GM12878 (cell line): ENCODE measurements at regions not wholly inside any gene's neighbourhood (a gene's known extent, or its start where the extent isn't known, plus 50 kb on each side); places are given as distances from the start of the nearest gene placed in this dataset.

Experiments used
- ATAC-seq: fragments of 200-7000 bp; cut with Tn5 transposase; 3 replicates; pipeline ENCODE4 v1.9.1; 2020; ENCODE audit warnings: mild to moderate bottlenecking, moderate library complexity
- BruUV-seq: library from RNA; stranded (reverse); fragments of 400-500 nt; replicated peaks from 2 replicates; lab custom pipeline; 2021; lab: Mats Ljungman, UMichigan
- CTCF ChIA-PET: fragments of 300-600 bp; sonication (Branson Sonifier 250); formaldehyde crosslinking; extraction: SDS; loops from one replicate; lab custom pipeline; 2021; ENCODE audit warnings: inconsistent platforms; lab: Yijun Ruan, JAX
- POLR2A ChIA-PET: fragments of 350-600 bp; formaldehyde crosslinking; extraction: SDS; loops from one replicate; lab custom pipeline; 2021; ENCODE audit warnings: inconsistent platforms; lab: Charles Lee
- RAD21 ChIA-PET: fragments of 300-600 bp; sonication (Branson Sonifier 250); formaldehyde crosslinking; loops from one replicate; lab custom pipeline; 2023; ENCODE audit warnings: antibody characterized with exemption; ENCODE audit not compliant: unreplicated experiment; lab: Charles Lee
- SMC1A ChIA-PET: fragments of 300-600 bp; sonication (Branson Sonifier 250); formaldehyde crosslinking; loops from one replicate; lab custom pipeline; 2023; ENCODE audit not compliant: unreplicated experiment, uncharacterized antibody; lab: Charles Lee
- DNase-seq: peaks from one replicate; pipeline ENCODE4 v3.0.0-alpha.2; 2011; ENCODE audit warnings: low read depth, low spot score
- FAIRE-seq: peaks from 3 replicates; lab custom pipeline; 2011; peaks lifted over from hg19 to GRCh38; lab: Jason Lieb, UNC
- H2AFZ ChIP-seq: 2 replicates; pipeline ENCODE4 v1.6.0; 2011; ENCODE audit warnings: low read depth, low read length, control low read depth; ENCODE audit not compliant: control insufficient read depth
- H3K27ac ChIP-seq: 2 replicates; pipeline ENCODE4 v1.5.1; 2011; ENCODE audit warnings: control low read depth; ENCODE audit not compliant: control insufficient read depth, insufficient read depth
- H3K27me3 ChIP-seq, 2 experiments: replicated peaks in 1 of 2; 2 replicates each; pipeline versions ENCODE4 v1.6.0 to v1.6.1; 2011; ENCODE audit warnings: low read length in 1 of 2; ENCODE audit not compliant: control insufficient read depth in 2 of 2, insufficient read depth in 2 of 2
- H3K36me3 ChIP-seq, 2 experiments: 2 replicates each; pipeline ENCODE4 v1.5.1; 2011; ENCODE audit warnings: low read length in 1 of 2; ENCODE audit not compliant: control insufficient read depth in 2 of 2, insufficient read depth in 2 of 2
- H3K4me1 ChIP-seq: 2 replicates; pipeline ENCODE4 v1.6.1; 2011; ENCODE audit warnings: mild to moderate bottlenecking, low read length, moderate library complexity, mixed read lengths; ENCODE audit not compliant: control insufficient read depth, insufficient read depth
- H3K4me2 ChIP-seq: 2 replicates; pipeline ENCODE4 v1.6.0; 2011; ENCODE audit warnings: control low read depth; ENCODE audit not compliant: control insufficient read depth, insufficient read depth
- H3K4me3 ChIP-seq: fragments of 200-600 bp; sonication (generic); 2 replicates; pipeline ENCODE4 v1.5.1; 2016
- H3K79me2 ChIP-seq: 2 replicates; pipeline ENCODE4 v1.6.0; 2011; ENCODE audit warnings: low read length; ENCODE audit not compliant: control insufficient read depth, insufficient read depth
- H3K9ac ChIP-seq: 2 replicates; pipeline ENCODE4 v1.8.0; 2011; ENCODE audit warnings: low read length, control low read depth, mixed read lengths; ENCODE audit not compliant: control insufficient read depth, insufficient read depth
- H3K9me3 ChIP-seq: replicated peaks from 3 replicates; pipeline ENCODE4 v1.5.1; 2011; ENCODE audit warnings: mild to moderate bottlenecking, low read length; ENCODE audit not compliant: control insufficient read depth, insufficient read depth
- H4K20me1 ChIP-seq: 2 replicates; pipeline ENCODE4 v1.6.0; 2011; ENCODE audit not compliant: control insufficient read depth, insufficient read depth
- EP300 ChIP-seq, 2 experiments: fragments of 150-350 bp in 1 of 2; IDR thresholded peaks; 2 replicates each; pipeline ENCODE4 v1.6.1; 2011 to 2012; ENCODE audit warnings: low read depth in 2 of 2, low read length in 2 of 2, borderline replicate concordance in 1 of 2, improper control_type of control experiment in 1 of 2, inconsistent platforms in 1 of 2; ENCODE audit not compliant: control insufficient read depth in 1 of 2
- ETV6 ChIP-seq, 2 experiments: fragments of 450-650 bp in 1 of 2; IDR thresholded peaks in 1 of 2; conservative IDR thresholded peaks in 1 of 2; 2 replicates each; pipeline ENCODE4 v1.6.1; 2014; ENCODE audit warnings: antibody characterized with exemption in 1 of 2, borderline replicate concordance in 1 of 2, low read depth in 1 of 2, mild to moderate bottlenecking in 1 of 2, moderate library complexity in 1 of 2
- IRF3 ChIP-seq: fragments of 450-650 bp; IDR thresholded peaks from 2 replicates; pipeline ENCODE4 v1.6.1; 2014; ENCODE audit warnings: mild to moderate bottlenecking
- KDM1A ChIP-seq: fragments of 200-600 bp; sonication (generic); IDR thresholded peaks from 2 replicates; pipeline ENCODE4 v1.6.1; 2016; ENCODE audit warnings: borderline replicate concordance
- MEF2A ChIP-seq: IDR thresholded peaks from 2 replicates; pipeline ENCODE4 v1.6.1; 2011; ENCODE audit warnings: low read depth, mild to moderate bottlenecking, low read length, moderate library complexity; ENCODE audit not compliant: insufficient read depth
- NFXL1 ChIP-seq: fragments of 450-650 bp; IDR thresholded peaks from 2 replicates; pipeline ENCODE4 v1.6.1; 2017; ENCODE audit warnings: antibody characterized with exemption, mild to moderate bottlenecking, borderline replicate concordance
- PAX5 ChIP-seq: IDR thresholded peaks from 2 replicates; pipeline ENCODE4 v1.6.1; 2011; ENCODE audit warnings: low read depth, low read length, borderline replicate concordance
- POLR2AphosphoS5 ChIP-seq: IDR thresholded peaks from 2 replicates; pipeline ENCODE4 v1.6.1; 2011; ENCODE audit warnings: mild to moderate bottlenecking, low read length, inconsistent platforms
- SIN3A ChIP-seq: IDR thresholded peaks from 2 replicates; pipeline ENCODE4 v1.6.1; 2012; ENCODE audit warnings: low read depth, low read length, improper control_type of control experiment
- SMAD1 ChIP-seq: fragments of 450-650 bp; IDR thresholded peaks from 2 replicates; pipeline ENCODE4 v1.6.1; 2018; ENCODE audit warnings: mild to moderate bottlenecking, low read depth; ENCODE audit not compliant: partially characterized antibody
- SUPT20H ChIP-seq: IDR thresholded peaks from 2 replicates; pipeline ENCODE4 v1.6.1; 2011; ENCODE audit warnings: low read depth, mild to moderate bottlenecking, low read length, moderate library complexity, borderline replicate concordance; ENCODE audit not compliant: control insufficient read depth
- TCF7 ChIP-seq: IDR thresholded peaks from 2 replicates; pipeline ENCODE4 v1.6.1; 2014; ENCODE audit warnings: antibody characterized with exemption, borderline replicate concordance
- WGBS: methylation state at CpG from one replicate; pipeline ENCODE4 v1.1.6; 2016; ENCODE audit warnings: low lambda C conversion rate; ENCODE audit not compliant: insufficient replicate concordance, insufficient coverage; ENCODE audit errors: missing lambda C conversion rate; 5-methylcytosine and 5-hydroxymethylcytosine counted together
- in situ Hi-C: fragments of 300-500 bp; cut with MboI; formaldehyde crosslinking; loops from 9 replicates; pipeline ENCODE4 v1.14.3; 2018; ENCODE audit warnings: mixed read lengths
- intact Hi-C: fragments of 100-400 bp; cut with micrococcal nuclease; formaldehyde crosslinking; loops from one replicate; pipeline ENCODE4 v1.14.2; 2022; ENCODE audit not compliant: unreplicated experiment

- no peak for TF ChIP-seq POLR2AphosphoS5
- no peak for TF ChIP-seq MEF2A
- TF ChIP-seq IRF3 = no peak
- TF ChIP-seq EP300 (IDR thresholded peaks at IDR 0.05; ENCODE audit: borderline replicate concordance in 1 of 2, control insufficient read depth in 1 of 2, low read depth in 2 of 2, low read length in 2 of 2) = no peak
- no peak for TF ChIP-seq TCF7
- TF ChIP-seq ETV6 (conservative IDR thresholded peaks at IDR 0.05 in 1 of 2, IDR thresholded peaks at IDR 0.05 in 1 of 2; ENCODE audit: borderline replicate concordance in 1 of 2, low read depth in 1 of 2) = no peak
- TF ChIP-seq, all 136 proteins: peak for 0
These were observed 192.7 kb downstream of the ZNF330 start (continued) for GRCh38 chr4:141413366-141413765.

- in situ Hi-C loops = no loop called here
These were observed 195.0 kb downstream of the ZNF330 start for GRCh38 chr4:141415651-141416050.

More at GRCh38 chr4:141415651-141416050, 195.0 kb downstream of the ZNF330 start:
- H3K4me2 ChIP-seq = no peak overlapping the region
- no peak for DNase-seq
- H3K27ac ChIP-seq = no peak overlapping the region
- no peak overlapping the region for H2AFZ ChIP-seq
- no peaks in the 10 kb centered on the region for H4K20me1 ChIP-seq
- H3K4me1 ChIP-seq = no peaks in the 10 kb centered on the region; the same call in 1 of the 2 replicates
- ATAC-seq = no peak
- no peaks in the 10 kb centered on the region for H3K9me3 ChIP-seq
- H3K27me3 ChIP-seq = no peaks in the 10 kb centered on the region
- ChIA-PET SMC1A (no interaction called here), RAD21 (no interaction called here), CTCF (no interaction called here), POLR2A (interaction anchor here (0.6 kb wide), 1 partner anchor 49 kb away, joined by 3 read pairs; no protein-coding TSS in a partner anchor)
- WGBS = 71% methylated on average over 2 of the region's 2 CpGs
- H3K79me2 ChIP-seq = no peaks in the 10 kb centered on the region
- no peak overlapping the region for H3K4me3 ChIP-seq
- no peak for TF ChIP-seq KDM1A
- TF ChIP-seq MEF2A = no peak
- TF ChIP-seq SUPT20H = no peak
- no peak for TF ChIP-seq PAX5
- no peak for TF ChIP-seq NFXL1
- TF ChIP-seq SIN3A = no peak
- no peak for TF ChIP-seq SMAD1
- no peak overlapping the region for H3K9ac ChIP-seq
- no peaks in the 10 kb centered on the region for H3K36me3 ChIP-seq
- FAIRE-seq = no peak
- intact Hi-C loops = no loop called here
- no TSS peak for BruUV-seq
